Adrenal gland (tissue), 9 donors: ENCODE measurements at regions not wholly inside any gene's neighbourhood (a gene's known extent, or its start where the extent isn't known, plus 50 kb on each side); places are given as distances from the start of the nearest gene placed in this dataset.
"Not testable (repeated sequence)": the region's sequence is repeated elsewhere in the genome, so short reads cannot be mapped to it uniquely, and the experiment has no call there.

Experiments used
- DNase-seq, 7 donors: peaks; one replicate each; pipeline ENCODE4 v3.0.0-alpha.2; 2019 to 2020
- H3K27ac ChIP-seq, 5 donors: fragments of 200-600 bp; sonication (generic) in 4 of 5; 1 replicate in 3 of 5; 2 replicates in 2 of 5; pipeline versions ENCODE4 v1.5.1 to v1.8.0; 2016 to 2020; ENCODE audit warnings: mild to moderate bottlenecking in 1 of 5
- H3K27me3 ChIP-seq: fragments of 200-600 bp; 2 replicates; pipeline ENCODE4 v1.8.0; 2021
- H3K36me3 ChIP-seq, 2 donors: fragments of 200-600 bp; replicated peaks in 1 of 2; 1 replicate in 1 of 2; 2 replicates in 1 of 2; pipeline versions ENCODE4 v1.5.1 to v1.8.0; 2018 to 2022
- H3K4me1 ChIP-seq, 2 donors: fragments of 200-600 bp; replicated peaks in 1 of 2; 1 replicate in 1 of 2; 2 replicates in 1 of 2; pipeline versions ENCODE4 v1.5.1 to v1.8.0; 2018 to 2021
- H3K4me3 ChIP-seq, 4 donors: fragments of 200-600 bp; sonication (generic) in 3 of 4; one replicate each; pipeline ENCODE4 v1.5.1; 2016 to 2018
- H3K9me3 ChIP-seq, 3 donors: fragments of 200-600 bp; sonication (generic) in 1 of 3; replicated peaks in 1 of 3; 1 replicate in 2 of 3; 2 replicates in 1 of 3; pipeline versions ENCODE4 v1.5.1 to v1.8.0; 2016 to 2021
- POLR2A ChIP-seq, 2 donors: fragments of 450-650 bp; IDR thresholded peaks; one replicate each; pipeline ENCODE4 v1.6.1; 2017; ENCODE audit warnings: antibody characterized with exemption in 2 of 2, mild to moderate bottlenecking in 2 of 2, moderate library complexity in 1 of 2
- WGBS, 4 donors: extraction: QIAGEN DNeasy Blood & Tissue Kit in 2 of 4; methylation state at CpG; one replicate each; pipeline versions ENCODE4 v1.1.5 to v1.1.7; 2013 to 2017; 5-methylcytosine and 5-hydroxymethylcytosine counted together
- intact Hi-C, 2 donors: fragments of 100-400 bp; cut with DNase I; formaldehyde crosslinking; loops; one replicate each; pipeline versions ENCODE4 v1.14.1 to v1.15.0; 2022 to 2023
- TF ChIP-seq, protein P1 (sequence below), 6 experiments: fragments of 450-650 bp in 4 of 6; fragments of 200-600 bp in 2 of 6; sonication (generic) in 1 of 6; IDR thresholded peaks; 1 replicate in 5 of 6; 2 replicates in 1 of 6; pipeline versions ENCODE4 v1.5.1 to v1.8.0; 2016 to 2021; ENCODE audit warnings: antibody characterized with exemption in 6 of 6, mild to moderate bottlenecking in 2 of 6, moderate library complexity in 1 of 6
- donor health status: healthy with polysubstance abuse.
- donor health status: Bipolar disorder and iron deficiency.
- donor health status: DM: yes; HTN: yes; CAD: no.
- donor health status: DM: no; HTN: no; CAD: no.
- donor health status: DM: no; HTN: no; CAD: no.

DNA sequence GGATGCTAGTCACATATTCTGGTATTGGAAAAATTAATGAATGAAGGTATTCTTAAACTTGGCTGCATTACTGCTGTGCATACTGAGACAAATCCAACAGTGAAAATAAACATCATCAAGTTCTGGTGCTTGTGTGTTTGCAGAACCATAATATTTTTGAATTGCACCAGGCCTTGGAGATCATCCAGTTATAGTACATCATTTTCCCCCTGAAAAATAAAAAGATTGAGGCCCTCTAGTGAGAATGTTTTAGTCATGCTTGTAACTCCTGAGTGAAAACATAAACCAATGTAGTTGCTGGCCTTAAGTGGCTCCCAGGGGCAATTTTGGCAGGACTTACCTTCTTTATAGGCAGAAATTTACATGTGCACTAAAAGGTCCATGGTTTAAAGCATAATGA, 218.8 kb upstream of the TMEM229A start:
- H3K4me3 ChIP-seq, result no peak overlapping the region
- H3K4me1 ChIP-seq, result no peaks in the 10 kb centered on the region
- no peak overlapping the region for H3K27ac ChIP-seq
- TF ChIP-seq, protein P1, sequence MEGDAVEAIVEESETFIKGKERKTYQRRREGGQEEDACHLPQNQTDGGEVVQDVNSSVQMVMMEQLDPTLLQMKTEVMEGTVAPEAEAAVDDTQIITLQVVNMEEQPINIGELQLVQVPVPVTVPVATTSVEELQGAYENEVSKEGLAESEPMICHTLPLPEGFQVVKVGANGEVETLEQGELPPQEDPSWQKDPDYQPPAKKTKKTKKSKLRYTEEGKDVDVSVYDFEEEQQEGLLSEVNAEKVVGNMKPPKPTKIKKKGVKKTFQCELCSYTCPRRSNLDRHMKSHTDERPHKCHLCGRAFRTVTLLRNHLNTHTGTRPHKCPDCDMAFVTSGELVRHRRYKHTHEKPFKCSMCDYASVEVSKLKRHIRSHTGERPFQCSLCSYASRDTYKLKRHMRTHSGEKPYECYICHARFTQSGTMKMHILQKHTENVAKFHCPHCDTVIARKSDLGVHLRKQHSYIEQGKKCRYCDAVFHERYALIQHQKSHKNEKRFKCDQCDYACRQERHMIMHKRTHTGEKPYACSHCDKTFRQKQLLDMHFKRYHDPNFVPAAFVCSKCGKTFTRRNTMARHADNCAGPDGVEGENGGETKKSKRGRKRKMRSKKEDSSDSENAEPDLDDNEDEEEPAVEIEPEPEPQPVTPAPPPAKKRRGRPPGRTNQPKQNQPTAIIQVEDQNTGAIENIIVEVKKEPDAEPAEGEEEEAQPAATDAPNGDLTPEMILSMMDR (IDR thresholded peaks at IDR 0.05), result no peak
- TF ChIP-seq POLR2A (IDR thresholded peaks at IDR 0.05), result no peak
- H3K9me3 ChIP-seq, result no peaks in the 10 kb centered on the region
- DNase-seq, result no peak
- no peaks in the 10 kb centered on the region for H3K36me3 ChIP-seq
- intact Hi-C loops, result no loop called here
- H3K27me3 ChIP-seq, result no peaks in the 10 kb centered on the region

DNA sequence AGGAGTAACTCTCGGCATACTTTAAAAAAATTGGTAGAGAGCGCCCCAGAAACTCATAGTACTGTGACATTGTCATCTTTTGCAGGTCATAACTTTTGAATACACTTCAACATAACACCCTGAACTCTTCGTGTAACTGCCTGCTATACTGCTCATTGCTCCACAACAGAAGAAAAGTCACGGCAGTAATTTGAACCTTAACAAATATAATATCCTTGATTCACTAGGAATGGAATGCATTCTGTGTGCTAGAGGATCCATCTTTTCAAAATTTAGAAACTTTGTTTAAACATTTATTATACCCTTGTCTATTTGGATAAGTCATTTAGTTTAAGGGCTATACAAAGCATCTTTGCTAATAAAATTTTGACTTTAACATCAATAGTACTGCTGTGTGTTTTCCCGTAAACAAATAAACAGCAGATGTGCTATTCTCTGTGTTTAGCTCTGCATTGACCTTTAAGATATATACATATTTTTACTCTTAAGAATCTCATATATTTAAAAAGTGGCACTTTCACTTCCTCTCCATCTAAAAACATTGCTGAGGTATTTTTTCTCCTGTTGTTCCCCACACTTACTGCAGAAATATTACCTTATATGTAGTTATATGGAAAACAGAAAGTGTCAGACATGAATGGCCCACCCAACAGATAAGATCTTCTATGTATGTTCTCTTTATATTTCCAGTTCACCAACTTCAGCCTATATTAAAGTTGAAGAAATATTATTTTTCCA, 217.6 kb upstream of the TMEM229A start:
- WGBS, 4 donors, result 64 to 78% (median 72%) methylated on average over 5 of the region's 5 CpGs
- no peak for DNase-seq
- Histone ChIP-seq H3K4me3 (no peak overlapping the region), H3K9me3 (no peaks in the 10 kb centered on the region), H3K27me3 (no peaks in the 10 kb centered on the region), H3K27ac (no peak overlapping the region), H3K4me1 (no peaks in the 10 kb centered on the region), H3K36me3 (no peaks in the 10 kb centered on the region)
- TF ChIP-seq, protein P1 (IDR thresholded peaks at IDR 0.05), result no peak
- no peak for TF ChIP-seq POLR2A (IDR thresholded peaks at IDR 0.05)
- intact Hi-C loops, result no loop called here

DNA sequence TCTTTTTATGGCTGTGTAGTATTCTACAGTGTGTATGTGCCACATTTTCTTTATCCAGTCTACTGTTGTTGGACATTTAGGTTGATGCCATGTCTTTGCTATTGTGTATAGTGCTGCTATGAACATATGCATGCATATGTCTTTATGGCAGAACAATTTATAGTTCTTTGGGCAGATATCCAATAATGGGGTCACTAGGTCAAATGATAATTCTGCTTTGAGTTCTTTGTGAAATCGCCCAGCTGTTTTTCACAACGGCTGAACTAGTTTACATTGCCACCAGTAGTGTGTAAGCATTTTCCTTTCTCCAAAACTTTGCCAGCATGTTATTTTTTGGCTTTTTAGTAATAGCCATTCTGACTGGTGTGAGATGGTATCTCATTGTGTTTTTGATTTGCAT, 214.8 kb upstream of the TMEM229A start:
- Histone ChIP-seq H3K27me3 (no peaks in the 10 kb centered on the region), H3K36me3 (no peaks in the 10 kb centered on the region), H3K4me3 (no peak overlapping the region), H3K4me1 (no peaks in the 10 kb centered on the region), H3K27ac (no peak overlapping the region), H3K9me3 (no peaks in the 10 kb centered on the region)
- intact Hi-C loops, result no loop called here
- TF ChIP-seq, protein P1 (IDR thresholded peaks at IDR 0.05), result no peak
- TF ChIP-seq POLR2A (IDR thresholded peaks at IDR 0.05), result no peak
- DNase-seq, result no peak
- WGBS, 4 donors, result 41 to 61% (median 50%) methylated on average over 2 of the region's 2 CpGs

DNA sequence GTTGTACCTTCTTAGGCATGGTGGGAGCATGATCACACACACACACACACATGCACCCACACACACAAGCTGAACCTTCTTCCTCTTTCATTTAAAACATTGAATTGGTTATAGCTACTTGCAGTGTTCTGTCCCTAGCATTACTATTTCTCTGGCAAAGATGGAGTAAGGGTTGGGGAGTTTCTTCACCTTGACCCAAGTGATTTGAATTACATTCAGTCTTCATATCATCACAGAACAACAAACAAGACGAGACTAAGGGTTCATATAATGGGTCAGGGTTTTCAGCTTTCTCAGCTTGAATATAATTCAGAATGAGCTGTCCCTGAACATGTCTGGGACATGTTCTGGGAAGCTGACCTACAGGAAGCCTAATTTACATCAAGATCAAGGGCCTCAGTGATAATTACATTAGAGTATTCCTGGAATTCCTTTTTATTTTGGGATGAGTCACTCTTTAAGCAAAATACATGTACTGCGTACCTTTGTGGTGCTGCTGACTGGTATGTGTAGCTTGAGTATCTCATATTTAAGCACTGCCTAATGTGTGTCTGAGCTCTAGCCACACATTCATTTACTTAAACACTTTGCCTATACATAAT, 213.5 kb upstream of the TMEM229A start:
- WGBS, 4 donors, result 57 to 67% (median 58%) methylated on average over 2 of the region's 2 CpGs
- H3K4me1 ChIP-seq, result no peaks in the 10 kb centered on the region
- no peak for DNase-seq
- H3K9me3 ChIP-seq, result no peaks in the 10 kb centered on the region
- no peaks in the 10 kb centered on the region for H3K27me3 ChIP-seq
- H3K36me3 ChIP-seq, result no peaks in the 10 kb centered on the region
- intact Hi-C loops, result no loop called here
- no peak overlapping the region for H3K27ac ChIP-seq
- TF ChIP-seq, protein P1 (IDR thresholded peaks at IDR 0.05), result no peak
- no peak for TF ChIP-seq POLR2A (IDR thresholded peaks at IDR 0.05)
- H3K4me3 ChIP-seq, result no peak overlapping the region

DNA sequence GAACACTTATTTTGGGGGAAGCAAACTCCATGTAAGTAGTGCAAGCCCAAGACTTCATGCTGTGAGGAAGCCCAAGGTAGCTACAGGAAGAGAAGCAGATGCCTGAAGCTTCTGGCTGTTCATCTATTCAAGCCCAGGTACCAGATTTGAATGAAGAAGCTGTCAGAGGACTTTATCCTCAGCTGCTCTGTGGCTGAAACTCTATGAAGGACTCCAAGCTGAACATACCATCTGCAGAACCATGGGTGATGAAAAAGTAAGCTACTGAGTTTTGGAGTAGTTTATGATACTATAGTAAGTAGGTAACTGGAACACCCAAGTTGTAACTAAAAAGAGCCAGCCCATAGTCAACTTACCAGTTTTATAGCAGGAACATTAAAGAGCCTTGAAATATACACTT, 211.6 kb upstream of the TMEM229A start:
- H3K4me3 ChIP-seq, H3K4me1 ChIP-seq, H3K27ac ChIP-seq, H3K36me3 ChIP-seq, H3K27me3 ChIP-seq, H3K9me3 ChIP-seq, intact Hi-C loops, DNase-seq: not testable (repeated sequence)
